Occipital lobe (tissue), 1 donor: ENCODE measurements at regions not wholly inside any gene's neighbourhood (a gene's known extent, or its start where the extent isn't known, plus 50 kb on each side); places are given as distances from the start of the nearest gene placed in this dataset.

Experiments used
- DNase-seq: peaks from one replicate; lab custom pipeline; 2025; lab: John Stamatoyannopoulos, UW

DNA sequence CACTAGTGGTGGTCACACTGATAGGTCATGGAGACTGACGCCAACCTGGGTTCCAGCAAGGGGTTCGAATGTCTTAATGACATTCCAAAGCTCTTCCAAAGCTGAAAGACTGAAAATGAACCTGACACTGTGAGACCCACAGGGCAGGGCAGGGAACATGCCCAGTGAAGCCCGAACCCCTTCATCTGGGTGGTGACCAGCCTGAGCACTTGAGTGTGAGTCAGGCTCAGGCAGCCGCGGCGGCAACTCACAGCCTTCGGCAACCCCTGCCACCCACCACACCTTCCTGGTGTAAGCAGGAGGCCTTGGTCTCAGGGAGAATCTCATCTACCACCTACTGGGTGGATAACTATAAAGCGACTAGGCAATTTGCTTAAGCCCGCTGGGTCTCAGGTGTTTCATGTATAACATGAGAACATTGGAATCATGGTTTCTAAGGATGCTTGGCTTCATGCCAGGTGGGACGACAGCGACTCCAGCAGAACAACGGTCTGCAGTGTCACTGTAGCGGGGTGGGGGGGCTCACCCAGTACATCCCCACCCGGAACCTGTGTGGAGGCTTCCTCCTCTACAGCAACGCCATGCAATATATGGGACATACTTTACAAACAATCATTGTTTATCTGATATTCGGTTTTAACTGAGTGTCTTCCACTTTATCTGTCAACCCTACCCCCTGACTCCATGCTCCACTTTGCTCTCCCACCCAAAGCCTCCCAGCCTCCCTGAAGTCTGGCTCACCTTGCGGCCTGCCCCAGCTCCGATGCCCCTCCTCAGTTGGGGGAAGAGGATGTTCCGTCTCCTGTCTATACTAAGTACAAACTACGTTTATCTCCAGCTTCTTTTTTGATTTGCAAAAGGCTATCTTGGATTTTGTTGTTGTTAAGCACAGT lies 125.0 kb upstream of the MEF2A start:
- DNase-seq = no peak

DNA sequence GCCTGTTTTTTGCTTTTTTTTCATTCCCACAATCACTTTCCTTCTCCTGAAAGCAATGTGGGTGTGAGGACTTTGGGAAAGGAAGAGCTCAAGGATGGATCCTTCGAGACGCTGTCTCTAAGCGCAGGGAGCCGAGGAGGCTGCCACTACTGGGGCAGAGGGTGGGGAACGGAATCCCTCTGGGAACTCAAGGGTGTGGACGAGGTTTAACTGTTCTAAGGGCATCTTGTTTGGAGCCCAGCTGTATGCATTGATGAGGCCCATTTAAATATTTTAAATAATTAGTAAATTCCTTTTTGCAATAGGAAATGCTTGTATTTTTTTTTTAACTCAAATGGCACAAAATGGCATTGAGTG lies 124.4 kb upstream of the MEF2A start:
- DNase-seq = no peak

DNA sequence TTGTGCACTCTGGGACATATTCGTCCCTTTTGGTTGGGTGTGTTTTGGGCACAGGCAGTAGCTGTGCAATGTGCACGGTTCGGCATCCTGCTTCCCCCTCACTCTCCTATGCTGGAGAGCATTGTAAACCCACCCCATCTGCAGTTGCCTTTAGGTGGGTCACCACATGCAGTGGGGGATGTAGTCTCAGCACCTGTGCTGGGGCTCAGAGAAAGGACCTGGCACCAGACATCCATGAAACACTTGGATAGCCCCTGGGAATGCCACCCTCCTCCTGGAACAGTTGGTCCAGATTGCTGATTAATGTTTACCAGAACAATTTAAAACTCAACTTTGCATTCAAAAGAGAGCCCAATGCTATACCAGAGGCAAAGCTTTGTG lies 123.9 kb upstream of the MEF2A start:
- no peak for DNase-seq

DNA sequence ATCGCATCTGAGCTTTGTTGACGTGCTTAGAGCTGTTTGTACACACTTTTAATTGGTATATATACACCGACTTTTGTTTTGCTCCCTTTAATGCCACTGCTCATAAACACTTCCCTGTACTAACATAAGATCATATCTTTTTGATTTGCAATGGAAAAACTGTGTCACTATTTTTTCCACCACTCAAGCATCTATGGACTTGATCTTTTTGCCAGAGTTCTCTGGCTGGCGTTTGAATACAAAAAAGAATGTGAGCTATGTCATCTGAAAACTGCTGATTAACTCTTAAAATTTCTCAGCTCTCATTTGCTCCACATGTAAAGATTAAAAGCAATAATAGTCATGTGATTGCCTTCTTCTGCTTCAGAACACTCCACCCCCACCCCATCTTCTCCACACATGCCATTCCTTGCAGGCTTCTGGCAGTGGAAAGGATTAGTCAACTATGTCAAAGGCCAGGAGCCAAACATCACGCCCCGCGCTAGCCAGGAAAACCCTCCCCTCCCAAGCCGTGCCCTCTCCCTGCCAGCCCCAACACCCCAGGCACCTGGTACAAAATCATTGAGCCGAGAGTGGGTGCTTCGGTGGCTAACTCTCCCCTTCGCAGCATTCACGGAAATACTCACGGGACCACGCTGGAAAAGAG lies 123.4 kb upstream of the MEF2A start:
- DNase-seq = no peak

DNA sequence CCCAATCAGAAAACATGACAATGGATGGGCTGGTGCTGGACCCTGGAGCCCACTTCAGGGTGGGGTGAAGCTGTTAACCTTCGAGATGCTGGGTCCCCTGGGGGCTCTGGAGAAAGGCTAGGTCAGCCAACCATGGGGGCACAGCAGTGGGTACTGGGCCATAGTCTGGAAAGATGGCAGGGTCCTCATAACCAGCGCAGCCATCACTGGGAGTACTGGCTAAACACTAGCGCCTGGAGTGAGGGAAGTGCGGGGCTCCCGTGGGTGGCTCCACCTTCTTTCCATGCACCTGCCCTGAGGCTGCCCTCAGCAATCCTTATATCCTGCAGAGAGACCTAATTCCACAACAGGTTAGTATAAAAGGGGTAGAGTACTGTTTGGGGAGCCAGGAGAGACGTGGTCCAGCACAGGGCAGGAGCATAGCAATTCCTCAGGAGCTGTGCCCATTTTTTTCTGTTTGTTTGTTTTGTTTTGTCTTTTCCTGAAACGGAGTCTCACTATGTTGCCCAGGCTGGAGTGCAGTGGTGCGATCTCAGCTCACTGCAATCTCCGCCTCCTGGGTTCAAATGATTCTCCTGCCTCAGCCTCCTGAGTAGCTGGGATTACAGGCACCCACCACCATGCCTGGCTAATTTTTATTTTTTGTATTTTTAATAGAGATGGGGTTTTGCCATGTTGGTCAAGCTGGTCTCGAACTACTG lies 122.6 kb upstream of the MEF2A start:
- no peak for DNase-seq

DNA sequence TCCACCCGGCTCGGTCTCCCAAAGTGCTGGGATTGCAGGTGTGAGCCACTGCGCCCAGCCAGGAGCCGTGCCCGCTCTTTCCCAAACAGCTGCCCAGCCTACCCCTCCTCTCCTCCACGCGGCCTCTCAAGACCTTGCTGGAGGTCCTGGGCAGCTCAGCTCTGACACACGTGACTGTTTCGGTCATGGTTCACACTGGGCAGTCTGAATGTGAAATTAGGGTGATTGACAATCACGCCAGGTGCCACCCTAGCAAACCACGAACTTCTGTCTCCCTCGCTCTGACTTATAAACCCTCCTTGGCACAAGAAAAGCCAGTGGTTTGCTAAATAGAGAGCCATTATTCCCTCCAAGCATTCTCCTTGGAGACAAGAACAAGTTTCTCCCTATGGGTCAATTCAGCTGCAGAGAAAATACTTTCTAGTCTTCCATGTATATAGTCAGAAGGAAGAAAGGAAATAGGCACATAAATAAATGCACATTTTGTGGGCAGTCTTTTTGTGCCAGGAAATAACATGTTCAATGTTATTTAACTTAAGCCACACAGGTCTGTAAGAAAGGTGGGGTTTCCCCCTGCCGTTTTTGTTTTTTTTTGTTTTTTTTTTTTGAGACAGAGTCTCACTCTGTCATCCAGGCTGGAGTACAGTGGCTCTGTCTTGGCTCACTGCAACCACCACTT lies 121.9 kb upstream of the MEF2A start:
- no peak for DNase-seq

DNA sequence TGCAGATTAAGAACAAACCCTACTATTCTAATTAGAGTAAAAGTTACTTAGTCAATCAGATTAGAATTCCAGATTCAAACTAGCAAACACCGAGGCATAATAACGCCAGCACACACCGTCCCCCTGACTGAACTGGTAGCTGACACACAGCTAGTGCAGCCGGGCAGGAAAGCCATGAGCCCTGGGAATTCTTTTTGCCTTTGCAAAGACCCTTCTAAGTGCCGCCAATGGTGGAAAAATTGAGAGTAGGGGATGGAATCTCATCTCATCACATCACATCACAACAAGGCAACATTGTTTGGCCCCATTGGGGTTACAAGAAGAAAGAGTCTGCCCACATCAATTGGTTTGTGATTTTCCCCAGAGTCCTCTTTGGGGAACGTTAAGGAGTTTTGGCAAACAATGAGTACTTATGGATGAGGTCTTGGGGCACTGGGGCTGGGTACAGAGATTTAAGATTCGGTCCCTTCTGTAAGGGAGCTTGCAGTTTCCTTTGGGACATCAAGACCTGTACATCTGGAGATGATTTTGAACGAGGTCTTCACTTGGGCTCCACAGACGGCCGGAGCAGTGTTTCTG lies 120.4 kb upstream of the MEF2A start:
- no peak for DNase-seq

DNA sequence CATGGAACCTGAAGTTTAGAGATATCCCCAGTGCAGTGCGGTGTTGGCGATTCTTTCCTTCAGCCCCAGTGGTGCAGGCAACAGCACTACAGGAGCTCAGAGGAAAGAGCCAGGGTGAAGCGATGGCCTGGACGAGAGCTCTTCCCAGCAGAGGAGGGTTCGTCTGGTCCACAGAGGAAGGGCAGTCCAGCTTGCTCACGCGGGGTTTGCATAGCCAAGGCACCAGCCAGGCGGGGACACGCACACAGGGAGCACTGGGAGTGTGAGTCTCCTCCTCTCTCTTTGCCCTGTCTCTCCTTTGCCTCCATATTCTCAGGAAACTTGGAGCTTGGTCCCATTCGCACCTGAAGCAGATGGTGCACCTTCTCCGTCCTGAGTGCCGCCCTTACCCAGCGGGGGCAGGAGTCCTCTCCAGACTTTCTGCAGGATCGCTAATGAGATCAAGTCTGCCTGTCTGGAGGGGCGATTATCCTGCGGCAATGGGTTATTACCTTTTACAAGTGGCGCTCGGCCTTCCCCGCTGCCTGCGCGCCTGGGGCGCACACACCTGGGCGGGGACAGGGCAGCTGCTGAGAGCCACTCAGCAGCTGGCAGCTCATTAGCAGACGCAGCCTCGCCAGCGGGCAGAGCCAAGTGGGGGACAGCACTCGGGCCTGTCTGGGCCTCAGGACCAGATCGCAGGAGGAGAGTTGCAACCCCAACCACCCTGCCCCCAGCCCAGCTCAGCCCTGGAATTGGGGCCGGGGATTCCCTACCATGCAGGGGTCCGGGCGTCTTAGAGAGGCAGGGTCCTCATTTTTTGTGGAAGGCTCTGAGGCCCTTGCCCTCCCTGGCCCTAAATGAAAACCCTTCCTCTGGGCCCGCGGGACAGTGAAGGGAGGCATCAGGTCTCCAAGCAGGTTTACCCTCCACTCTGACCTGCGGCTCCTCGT lies 119.0 kb upstream of the MEF2A start:
- no peak for DNase-seq

DNA sequence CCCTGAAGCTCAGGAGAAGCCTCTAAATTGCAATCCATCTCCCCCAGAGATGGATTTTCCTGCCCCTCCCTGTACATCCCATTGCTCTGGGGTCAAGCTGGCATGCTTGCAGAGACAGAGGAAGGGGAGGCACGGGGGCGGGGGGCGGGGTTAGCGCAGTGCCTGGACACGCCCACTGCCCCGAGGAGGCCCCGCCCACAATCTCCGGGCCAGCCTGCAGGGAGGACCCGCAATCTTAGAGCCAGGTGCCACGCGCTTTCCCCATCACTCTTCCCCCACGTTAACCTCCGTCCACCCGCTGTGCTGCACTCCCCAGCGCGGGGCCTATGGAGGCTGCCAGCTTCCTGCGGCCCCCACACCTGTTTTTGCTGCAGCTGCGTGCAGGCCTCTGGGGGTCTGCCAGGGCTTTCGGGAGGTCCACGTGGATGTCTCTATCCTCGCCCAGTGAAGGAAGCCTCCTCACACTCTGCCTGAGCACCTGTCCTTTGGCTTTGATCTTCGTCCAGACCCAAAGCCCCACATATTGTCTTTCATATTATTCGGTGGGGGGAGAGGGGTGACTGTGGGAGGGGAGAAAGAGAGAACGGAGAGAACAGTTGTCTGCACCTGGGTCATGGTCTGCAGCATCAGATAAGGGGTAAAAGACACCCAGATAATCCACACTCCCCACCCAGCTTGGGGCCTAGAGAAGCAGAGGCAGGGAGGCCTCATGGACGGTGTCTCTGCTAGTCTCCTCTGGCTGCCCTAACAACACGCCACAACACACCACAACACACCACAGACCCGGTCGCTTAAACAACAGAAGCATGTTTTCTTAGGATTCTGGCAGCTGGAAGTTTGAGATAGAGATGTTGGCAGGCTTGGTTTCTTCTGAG lies 118.0 kb upstream of the MEF2A start:
- no peak for DNase-seq

DNA sequence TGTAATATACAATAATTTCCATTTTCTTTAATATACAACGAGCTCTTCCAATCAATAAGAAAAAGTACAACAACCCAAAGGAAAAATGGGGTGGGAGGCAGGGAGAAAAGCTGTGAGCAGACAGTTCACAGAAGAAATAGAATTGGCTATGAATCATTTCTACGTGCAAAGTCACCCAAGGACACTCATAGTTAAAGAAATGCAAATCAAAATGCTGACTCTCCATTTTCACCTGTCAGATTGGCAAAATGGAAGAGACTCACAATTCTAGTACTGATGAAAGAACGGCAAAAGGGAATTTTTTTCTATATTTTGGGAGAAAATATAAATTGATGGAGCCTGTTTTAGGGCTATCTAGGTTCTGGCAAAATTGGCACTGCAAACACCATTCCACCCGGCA lies 116.3 kb upstream of the MEF2A start:
- no peak for DNase-seq

DNA sequence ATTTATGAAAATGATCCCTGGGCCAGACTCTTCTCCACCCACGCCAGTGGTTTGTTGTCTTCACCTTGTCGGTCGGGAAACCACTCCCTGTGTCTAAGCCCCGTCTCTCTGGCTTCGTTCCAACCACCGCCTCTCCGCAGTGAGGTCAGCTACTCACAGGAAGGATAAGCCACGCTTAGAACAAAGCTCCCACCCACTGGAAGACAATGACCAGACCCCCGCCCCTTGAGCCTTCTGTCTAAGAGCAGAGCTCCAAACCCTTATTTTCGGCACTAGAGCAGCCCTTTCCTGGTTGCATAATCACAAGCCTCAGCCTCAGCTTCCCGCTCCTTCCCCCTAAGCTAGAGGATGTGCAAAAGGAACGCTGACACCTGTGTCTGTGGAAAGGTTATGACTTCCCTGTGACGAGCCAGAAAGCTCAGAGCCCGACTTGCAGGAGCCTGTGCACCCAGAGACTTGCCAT lies 114.9 kb upstream of the MEF2A start:
- no peak for DNase-seq

DNA sequence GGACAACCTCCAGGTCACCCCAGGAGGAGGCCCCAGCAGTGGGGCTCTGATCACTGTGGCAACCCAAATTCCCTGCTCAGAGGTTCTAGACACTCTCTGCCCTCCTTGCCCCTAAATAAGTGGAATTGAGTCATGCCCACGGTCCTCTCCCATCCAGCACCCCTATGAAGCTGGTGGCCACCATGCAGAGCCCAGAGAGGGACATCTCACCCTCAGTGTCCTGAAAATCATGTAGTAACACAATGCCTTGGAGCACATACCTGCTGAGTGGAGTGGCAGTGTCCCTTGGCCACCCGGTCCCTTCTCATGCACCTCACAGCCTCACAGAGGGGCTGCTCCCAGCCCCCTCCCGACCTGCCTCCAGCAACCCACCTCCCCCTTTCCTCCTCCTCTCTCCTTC lies 114.3 kb upstream of the MEF2A start:
- DNase-seq = no peak

DNA sequence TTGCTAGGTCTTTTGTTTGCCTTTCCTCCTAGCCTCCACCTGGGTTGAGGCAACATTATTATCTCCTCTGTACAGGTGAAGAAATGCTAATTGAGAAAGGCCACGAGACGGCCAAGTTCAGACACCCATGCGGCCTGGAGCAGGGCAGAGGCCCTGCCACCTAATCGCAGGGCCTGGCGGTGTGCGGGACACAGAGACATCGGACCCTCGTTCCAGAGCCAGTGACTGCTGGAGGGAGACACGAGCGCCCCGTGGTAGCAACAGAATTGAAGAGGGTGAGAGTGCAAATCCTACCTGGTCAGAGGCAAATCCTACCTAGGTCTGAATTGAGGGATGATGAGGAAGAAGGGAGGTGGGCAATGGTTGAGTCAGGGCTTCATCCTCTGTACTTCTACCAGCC lies 113.8 kb upstream of the MEF2A start:
- no peak for DNase-seq

DNA sequence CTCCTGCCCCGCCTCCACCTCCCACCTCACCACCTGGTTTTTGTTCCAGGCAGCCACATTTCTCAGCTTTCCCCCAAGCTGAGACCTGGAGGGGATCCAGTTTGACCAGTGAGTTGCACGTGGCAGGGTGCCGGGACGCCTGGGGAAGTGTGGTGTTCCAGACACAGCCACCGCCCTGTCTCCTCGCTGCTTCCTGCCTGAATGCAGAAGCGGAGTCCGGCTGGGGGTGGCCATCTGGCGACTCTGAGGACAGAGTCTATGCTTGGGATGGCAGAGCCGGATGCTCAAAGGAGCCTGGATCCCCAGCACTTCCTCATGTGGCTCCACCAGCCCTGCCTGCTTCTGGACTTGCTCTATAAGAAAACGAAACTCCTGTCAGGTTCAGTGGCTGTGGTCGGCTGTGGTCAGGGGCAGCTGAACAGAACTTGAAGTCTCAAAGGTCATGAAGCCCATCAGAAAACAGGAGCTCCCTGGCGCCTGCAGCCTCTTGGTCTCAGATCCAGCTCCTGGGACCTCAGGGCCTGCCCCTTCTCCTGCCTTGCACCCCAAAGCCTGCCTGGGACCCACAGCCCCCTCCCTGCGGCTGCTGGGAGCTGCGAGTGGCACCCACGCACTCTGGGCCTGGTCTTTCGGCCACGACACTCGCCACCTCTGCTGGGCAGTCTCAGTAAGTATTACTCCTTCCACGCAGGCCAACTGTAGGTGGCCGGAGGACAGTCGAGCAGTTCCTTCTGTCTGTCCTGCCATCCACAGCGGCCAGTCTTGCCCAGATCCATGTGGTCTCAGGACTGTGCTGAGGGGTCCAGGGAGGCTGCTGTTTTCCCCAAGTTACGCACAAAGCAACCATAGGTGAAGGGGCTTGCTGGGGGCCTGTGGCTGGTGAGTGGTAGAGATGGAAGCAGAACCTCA lies 112.8 kb upstream of the MEF2A start:
- DNase-seq = peak; percentile 50

DNA sequence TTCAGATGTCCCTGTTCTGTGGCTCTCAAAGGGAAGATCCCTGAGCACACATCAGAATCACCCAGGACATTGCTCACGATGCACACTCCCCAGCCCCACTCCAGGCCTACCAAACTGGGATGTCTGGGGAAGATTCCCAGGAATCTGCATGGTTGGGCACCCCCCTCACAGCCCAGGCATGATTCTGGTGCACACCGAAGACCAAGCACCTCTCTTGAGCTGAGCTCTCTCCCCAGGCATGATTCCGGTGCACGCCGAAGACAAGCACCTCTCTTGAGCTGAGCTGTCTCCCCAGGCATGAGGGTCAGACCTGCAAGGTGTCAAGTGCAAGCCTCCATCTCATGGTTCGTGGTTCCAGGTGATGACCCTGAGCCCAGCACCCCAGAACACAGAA lies 112.2 kb upstream of the MEF2A start:
- no peak for DNase-seq

DNA sequence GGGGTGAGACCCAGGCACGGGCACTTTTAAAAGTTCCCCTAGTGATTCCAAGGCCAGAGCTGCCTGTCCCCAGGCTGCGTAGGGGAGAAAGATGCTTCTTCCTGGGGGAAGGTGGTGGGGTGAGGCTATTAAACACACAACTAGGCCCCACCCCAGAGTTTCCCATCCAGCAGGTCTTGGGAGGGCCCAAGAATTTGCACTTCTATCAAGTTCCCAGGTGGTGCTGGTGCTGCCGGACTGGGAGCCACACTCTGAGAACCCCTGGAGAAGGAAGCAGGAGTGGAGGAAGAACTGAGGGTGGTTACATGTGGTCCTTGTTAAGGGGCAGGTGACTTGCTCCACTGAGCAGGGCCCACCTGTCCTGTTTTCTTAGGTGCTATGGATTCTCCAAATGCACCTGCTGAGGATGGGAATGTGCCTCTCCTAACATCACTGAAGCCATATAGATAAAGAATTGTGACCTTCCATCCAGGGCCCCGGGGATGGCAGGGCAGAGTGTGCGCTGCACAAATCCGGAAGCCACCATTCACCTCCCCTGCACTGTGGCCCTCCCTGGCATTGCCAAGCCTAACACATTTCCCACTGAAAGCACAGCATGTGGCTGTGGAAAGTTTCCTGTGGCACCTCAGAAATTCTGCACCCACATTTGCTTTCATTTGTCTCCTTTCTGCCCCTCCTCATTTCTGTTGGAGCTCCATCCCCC lies 111.5 kb upstream of the MEF2A start:
- no peak for DNase-seq

DNA sequence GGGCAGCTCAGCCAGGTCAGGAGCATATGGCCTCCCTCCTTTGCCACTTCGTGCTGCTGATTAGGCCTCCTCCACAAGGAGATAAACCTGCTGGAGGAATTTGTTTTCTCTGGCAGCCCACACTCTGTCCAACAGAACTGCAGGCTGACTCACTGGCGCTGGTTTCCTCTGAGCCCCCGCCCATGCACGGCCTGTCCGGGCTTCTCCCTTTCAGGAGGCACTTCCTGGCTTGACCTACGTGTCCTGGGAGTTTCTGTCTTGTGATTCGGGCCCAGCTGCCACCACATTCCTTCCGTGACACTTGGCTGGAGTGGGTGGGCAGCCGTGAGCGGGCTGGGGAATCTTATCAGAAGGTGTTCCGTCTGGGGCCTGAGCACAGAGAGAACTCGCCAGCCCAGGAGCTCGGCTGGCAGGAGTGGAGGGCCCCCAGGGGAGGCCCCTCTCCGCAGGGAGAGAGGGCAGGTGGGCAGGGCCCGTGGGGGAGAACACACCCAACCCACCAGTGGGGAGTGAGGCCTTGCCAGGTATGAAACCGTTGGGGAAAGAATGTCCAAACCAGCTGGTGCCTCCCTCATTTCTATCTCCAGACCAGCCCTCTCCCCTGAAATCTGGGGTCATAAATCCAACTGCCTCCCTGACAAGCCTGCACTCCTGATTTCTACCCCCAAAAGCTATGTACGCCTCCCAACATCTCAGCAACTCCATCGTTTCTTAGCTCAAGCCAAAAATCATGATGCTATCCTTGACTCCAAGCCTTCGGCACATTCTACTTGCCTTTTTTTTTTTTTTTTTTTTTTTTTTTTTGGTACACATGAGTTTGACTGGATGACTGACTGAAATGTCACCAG lies 110.6 kb upstream of the MEF2A start:
- DNase-seq = peak; percentile 75
